GM18870 (cell line): ENCODE measurements at regions not wholly inside any gene's neighbourhood (a gene's known extent, or its start where the extent isn't known, plus 50 kb on each side); places are given as distances from the start of the nearest gene placed in this dataset.
"Not testable (repeated sequence)": the region's sequence is repeated elsewhere in the genome, so short reads cannot be mapped to it uniquely, and the experiment has no call there.

Experiments used
- ATAC-seq: cut with Tn5 transposase; IDR thresholded peaks from one replicate; pipeline ENCODE4 v1.9.1; 2021; ENCODE audit warnings: moderate library complexity; ENCODE audit not compliant: unreplicated experiment

GRCh38 chr16:66121466-66121865 lies 245.0 kb upstream of the CDH5 start:
- ATAC-seq = no peak

- ATAC-seq = no peak
These were observed 245.8 kb upstream of the CDH5 start for GRCh38 chr16:66120656-66121055.

GRCh38 chr16:66116163-66117002 lies 250.1 kb upstream of the CDH5 start:
- ATAC-seq = no peak

- no peak for ATAC-seq
These were observed 251.1 kb upstream of the CDH5 start for GRCh38 chr16:66115373-66115772.

GRCh38 chr16:66113223-66113622 lies 253.3 kb upstream of the CDH5 start:
- no peak for ATAC-seq

- no peak for ATAC-seq
These were observed 256.8 kb upstream of the CDH5 start for GRCh38 chr16:66109677-66110076.

GRCh38 chr16:66107661-66108060 lies 258.8 kb upstream of the CDH5 start:
- ATAC-seq = no peak

- no peak for ATAC-seq
These were observed 263.3 kb upstream of the CDH5 start for GRCh38 chr16:66103211-66103610.

- ATAC-seq = no peak
These were observed 267.2 kb upstream of the CDH5 start for GRCh38 chr16:66099306-66099705.

GRCh38 chr16:66097751-66098150 lies 268.7 kb upstream of the CDH5 start:
- ATAC-seq = no peak

- no peak for ATAC-seq
These were observed 270.8 kb upstream of the CDH5 start for GRCh38 chr16:66095676-66096075.

GRCh38 chr16:66093191-66093590 lies 273.3 kb upstream of the CDH5 start:
- no peak for ATAC-seq

- ATAC-seq = no peak
These were observed 275.0 kb upstream of the CDH5 start for GRCh38 chr16:66091471-66091891.

GRCh38 chr16:66088681-66089080 lies 277.8 kb upstream of the CDH5 start:
- no peak for ATAC-seq

GRCh38 chr16:66087308-66087707 lies 279.2 kb upstream of the CDH5 start:
- ATAC-seq = no peak

GRCh38 chr16:66085651-66086050 lies 280.8 kb upstream of the CDH5 start:
- no peak for ATAC-seq

GRCh38 chr16:66084731-66085130 lies 281.8 kb upstream of the CDH5 start:
- not testable (repeated sequence) for ATAC-seq

GRCh38 chr16:66084306-66084705 lies 282.2 kb upstream of the CDH5 start:
- no peak for ATAC-seq

GRCh38 chr16:66083171-66083570 lies 283.3 kb upstream of the CDH5 start:
- ATAC-seq = no peak

GRCh38 chr16:66082424-66082823 lies 284.1 kb upstream of the CDH5 start:
- no peak for ATAC-seq

- no peak for ATAC-seq
These were observed 284.6 kb upstream of the CDH5 start for GRCh38 chr16:66081775-66082366.

- no peak for ATAC-seq
These were observed 286.7 kb upstream of the CDH5 start for GRCh38 chr16:66079671-66080334.
